ENCODE measurements at regions not wholly inside any gene's neighbourhood (a gene's known extent, or its start where the extent isn't known, plus 50 kb on each side); places are given as distances from the start of the nearest gene placed in this dataset.
"Not testable (repeated sequence)": the region's sequence is repeated elsewhere in the genome, so short reads cannot be mapped to it uniquely, and the experiment has no call there.

DNA sequence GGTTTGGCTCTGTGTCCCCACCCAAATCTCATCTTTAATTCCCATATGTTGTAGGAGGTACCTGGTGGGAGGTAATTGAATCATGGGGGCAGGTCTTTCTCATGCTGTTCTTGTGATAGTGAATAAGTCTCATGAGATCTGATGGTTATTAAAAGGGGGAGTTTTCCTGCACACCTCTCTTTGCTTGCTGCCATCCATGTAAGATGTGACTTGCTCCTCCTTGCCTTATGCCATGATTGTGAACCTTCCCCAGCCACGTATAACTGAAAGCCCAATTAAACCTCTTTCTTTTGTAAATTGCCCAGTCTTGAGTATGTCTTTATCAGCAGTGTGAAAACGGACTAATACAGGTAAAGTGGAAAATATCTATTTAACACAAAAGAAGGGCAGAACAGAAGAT lies 213.3 kb downstream of the PTGER3 start:
- TF ChIP-seq, protein P1, sequence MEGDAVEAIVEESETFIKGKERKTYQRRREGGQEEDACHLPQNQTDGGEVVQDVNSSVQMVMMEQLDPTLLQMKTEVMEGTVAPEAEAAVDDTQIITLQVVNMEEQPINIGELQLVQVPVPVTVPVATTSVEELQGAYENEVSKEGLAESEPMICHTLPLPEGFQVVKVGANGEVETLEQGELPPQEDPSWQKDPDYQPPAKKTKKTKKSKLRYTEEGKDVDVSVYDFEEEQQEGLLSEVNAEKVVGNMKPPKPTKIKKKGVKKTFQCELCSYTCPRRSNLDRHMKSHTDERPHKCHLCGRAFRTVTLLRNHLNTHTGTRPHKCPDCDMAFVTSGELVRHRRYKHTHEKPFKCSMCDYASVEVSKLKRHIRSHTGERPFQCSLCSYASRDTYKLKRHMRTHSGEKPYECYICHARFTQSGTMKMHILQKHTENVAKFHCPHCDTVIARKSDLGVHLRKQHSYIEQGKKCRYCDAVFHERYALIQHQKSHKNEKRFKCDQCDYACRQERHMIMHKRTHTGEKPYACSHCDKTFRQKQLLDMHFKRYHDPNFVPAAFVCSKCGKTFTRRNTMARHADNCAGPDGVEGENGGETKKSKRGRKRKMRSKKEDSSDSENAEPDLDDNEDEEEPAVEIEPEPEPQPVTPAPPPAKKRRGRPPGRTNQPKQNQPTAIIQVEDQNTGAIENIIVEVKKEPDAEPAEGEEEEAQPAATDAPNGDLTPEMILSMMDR (IDR thresholded peaks at IDR 0.05) = not testable (repeated sequence)
- not testable (repeated sequence) for TF ChIP-seq EZH2 (IDR thresholded peaks at IDR 0.05; ENCODE audit: borderline replicate concordance, insufficient read depth, low read depth, low read length, poor library complexity, severe bottlenecking)
